ENCODE measurements at regions not wholly inside any gene's neighbourhood (a gene's known extent, or its start where the extent isn't known, plus 50 kb on each side); places are given as distances from the start of the nearest gene placed in this dataset.

DNA sequence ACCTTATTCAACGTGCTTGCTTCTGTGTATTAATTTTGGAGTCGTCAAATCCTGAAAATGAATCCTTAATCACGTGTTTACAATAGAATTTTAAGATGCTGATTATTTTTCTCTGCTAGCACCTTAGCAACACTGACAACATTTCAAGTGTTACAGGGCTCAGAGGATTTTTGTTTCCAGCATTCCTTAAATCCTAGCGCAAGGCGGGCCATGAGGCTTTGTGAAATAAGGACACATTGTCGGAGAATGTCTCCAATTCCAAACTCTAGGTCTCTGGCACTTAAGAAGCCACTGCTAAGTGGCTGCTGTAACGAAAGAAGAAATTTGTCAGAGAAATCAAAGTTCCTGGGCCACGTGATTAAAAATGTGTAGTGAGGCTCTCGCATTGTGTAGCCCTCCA, 390.9 kb upstream of the CELF2 start:
- Mint-ChIP-seq H3K4me1 (no peaks in the 10 kb centered on the region), H3K9me3 (no peaks in the 10 kb centered on the region), H3K27ac (no peak overlapping the region), H3K36me3 (ENCODE audit: low read depth) (no peaks in the 10 kb centered on the region), H3K27me3 (peaks cover 1% of the 10 kb centered on the region), H3K4me3 (no peak overlapping the region)
- DNase-seq = no peak
- intact Hi-C loops (cut with micrococcal nuclease) = no loop called here

DNA sequence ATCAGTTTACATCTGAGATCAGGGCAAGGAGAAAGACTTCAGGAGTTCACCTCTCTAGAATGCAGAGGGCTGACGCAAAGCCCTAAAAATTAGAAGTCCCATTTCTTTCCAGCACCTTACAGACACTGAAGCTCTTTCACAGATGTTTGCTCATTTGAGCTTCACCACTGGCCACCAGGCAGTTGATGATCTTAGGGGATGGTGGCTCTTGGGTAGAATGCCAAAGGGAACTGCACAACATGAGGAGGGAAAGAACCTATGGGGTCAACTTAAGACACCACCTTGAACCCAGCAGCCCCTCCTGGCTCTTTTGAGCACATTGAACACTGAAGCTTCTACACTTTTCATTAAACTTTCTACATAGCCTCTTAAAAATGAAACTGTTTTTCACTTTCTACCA, 390.3 kb upstream of the CELF2 start:
- H3K4me3 Mint-ChIP-seq = no peak overlapping the region
- H3K27ac Mint-ChIP-seq = no peak overlapping the region
- intact Hi-C loops (cut with micrococcal nuclease) = no loop called here
- DNase-seq = no peak
- H3K4me1 Mint-ChIP-seq = no peaks in the 10 kb centered on the region
- no peaks in the 10 kb centered on the region for H3K9me3 Mint-ChIP-seq
- H3K36me3 Mint-ChIP-seq (ENCODE audit: low read depth) = no peaks in the 10 kb centered on the region
- peaks cover 1% of the 10 kb centered on the region for H3K27me3 Mint-ChIP-seq

DNA sequence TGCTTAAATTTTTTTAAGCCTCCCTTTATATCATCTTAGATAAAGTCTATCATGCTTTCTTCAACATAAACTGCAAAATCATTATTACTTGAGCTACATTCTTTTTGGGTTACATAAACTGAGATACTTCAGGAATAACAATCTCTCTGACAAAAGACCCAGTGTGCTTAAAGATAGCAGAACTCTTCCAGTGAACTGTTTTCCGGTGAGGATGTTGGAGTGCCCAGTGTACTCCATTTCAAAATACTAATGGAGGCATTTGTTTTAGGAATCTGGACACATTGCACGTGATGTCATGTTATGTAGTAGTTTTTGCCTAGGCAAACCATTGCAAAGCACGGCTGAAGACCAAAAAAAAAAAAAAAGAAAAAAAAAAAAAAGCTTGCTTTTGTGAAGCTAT, 388.2 kb upstream of the CELF2 start:
- Mint-ChIP-seq H3K9me3 (no peaks in the 10 kb centered on the region), H3K4me3 (no peak overlapping the region), H3K36me3 (ENCODE audit: low read depth) (no peaks in the 10 kb centered on the region), H3K27me3 (peaks cover 3% of the 10 kb centered on the region), H3K4me1 (no peaks in the 10 kb centered on the region), H3K27ac (no peak overlapping the region)
- DNase-seq = no peak
- intact Hi-C loops (cut with micrococcal nuclease) = no loop called here

DNA sequence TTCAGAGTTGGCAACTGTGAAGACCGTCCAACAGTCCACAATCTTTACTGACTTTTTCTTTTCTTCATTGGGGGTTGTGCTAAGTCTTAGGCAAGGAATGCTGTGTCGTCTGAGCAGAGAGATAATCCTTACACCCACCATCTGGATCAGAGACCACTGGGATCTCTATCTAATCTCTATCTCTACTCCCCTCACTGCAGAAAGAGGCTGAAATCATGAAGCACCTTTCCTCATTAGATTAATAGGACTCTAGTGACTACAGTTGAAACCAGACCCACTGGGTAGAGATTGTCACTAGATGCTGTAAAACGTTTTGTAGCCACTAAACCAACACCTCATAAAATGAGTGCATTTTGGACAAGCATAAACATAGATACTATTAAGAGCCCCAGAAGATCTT, 387.4 kb upstream of the CELF2 start:
- no peaks in the 10 kb centered on the region for H3K36me3 Mint-ChIP-seq (ENCODE audit: low read depth)
- H3K9me3 Mint-ChIP-seq = no peaks in the 10 kb centered on the region
- H3K27ac Mint-ChIP-seq = no peak overlapping the region
- H3K4me1 Mint-ChIP-seq = no peaks in the 10 kb centered on the region
- intact Hi-C loops (cut with micrococcal nuclease) = no loop called here
- DNase-seq = no peak
- H3K4me3 Mint-ChIP-seq = no peak overlapping the region
- peaks cover 3% of the 10 kb centered on the region for H3K27me3 Mint-ChIP-seq

DNA sequence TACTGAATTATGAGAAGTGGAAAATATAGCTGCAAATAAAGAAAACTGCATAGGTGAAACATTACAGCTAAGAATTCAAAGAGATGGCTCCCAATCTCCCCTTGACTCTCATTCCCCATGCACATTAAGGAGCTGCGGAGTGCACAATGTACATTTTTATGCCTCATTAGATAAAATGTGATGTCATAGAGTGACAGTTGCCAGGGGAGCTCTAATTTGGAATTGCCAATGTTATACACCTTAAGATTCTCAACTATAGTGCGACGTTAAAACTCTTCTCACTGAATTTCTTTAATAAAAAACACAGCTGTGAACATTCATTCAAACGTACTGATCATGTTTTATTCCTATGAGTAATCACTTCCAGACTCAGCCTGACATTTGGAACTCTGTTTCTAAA, 386.9 kb upstream of the CELF2 start:
- Mint-ChIP-seq H3K9me3 (no peaks in the 10 kb centered on the region), H3K36me3 (ENCODE audit: low read depth) (no peaks in the 10 kb centered on the region)
- intact Hi-C loops (cut with micrococcal nuclease) = no loop called here

DNA sequence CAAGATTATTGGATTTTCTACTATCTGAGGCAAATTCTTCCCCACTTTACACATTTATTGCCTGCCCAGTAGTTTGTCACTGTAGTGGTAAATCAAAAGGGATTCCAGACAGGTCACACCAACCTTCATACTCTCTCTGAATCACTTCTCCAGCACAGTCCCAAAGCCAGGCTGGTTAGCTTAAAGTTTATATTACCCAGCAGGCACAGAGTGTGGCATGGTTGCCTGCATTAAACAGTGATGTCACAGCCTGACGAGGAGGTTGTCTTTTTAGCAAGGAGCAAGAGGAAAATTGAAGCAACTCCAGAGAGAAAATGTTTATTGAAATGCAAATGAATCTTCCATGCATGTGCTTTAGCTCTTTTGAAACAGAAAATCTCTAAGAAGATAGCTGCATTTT, 375.5 kb upstream of the CELF2 start:
- intact Hi-C loops (cut with micrococcal nuclease) = no loop called here
- Mint-ChIP-seq H3K4me3 (no peak overlapping the region), H3K36me3 (ENCODE audit: low read depth) (no peaks in the 10 kb centered on the region), H3K27me3 (peaks cover 2% of the 10 kb centered on the region), H3K27ac (no peak overlapping the region), H3K9me3 (no peaks in the 10 kb centered on the region), H3K4me1 (no peaks in the 10 kb centered on the region)
- no peak for DNase-seq

More for the DNA sequence above, 386.9 kb upstream of the CELF2 start:
- Mint-ChIP-seq H3K27ac (no peak overlapping the region), H3K27me3 (peaks cover 4% of the 10 kb centered on the region), H3K4me1 (no peaks in the 10 kb centered on the region), H3K4me3 (no peak overlapping the region)
- DNase-seq = no peak

DNA sequence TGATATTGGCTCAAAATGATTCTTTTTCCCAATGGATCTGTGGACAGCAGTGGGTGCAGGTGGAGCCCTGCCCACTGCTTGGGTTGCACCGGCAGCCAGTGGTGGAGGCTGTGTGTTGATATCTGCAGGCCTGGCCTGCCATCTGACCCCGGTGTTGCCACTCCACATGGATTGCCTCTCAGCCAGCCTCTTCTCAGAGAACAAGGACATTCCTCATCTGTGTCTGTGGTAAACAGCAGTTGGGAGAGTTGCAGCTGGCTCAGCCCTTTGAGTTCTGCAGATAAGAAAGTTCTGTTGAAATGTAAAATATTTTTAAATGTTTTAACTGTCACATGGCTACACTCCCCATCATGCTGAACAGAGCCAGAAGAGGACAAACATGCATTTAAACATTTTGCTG, 374.9 kb upstream of the CELF2 start:
- DNase-seq = no peak
- intact Hi-C loops (cut with micrococcal nuclease) = no loop called here
- Mint-ChIP-seq H3K4me3 (no peak overlapping the region), H3K4me1 (no peaks in the 10 kb centered on the region), H3K27me3 (peaks cover 2% of the 10 kb centered on the region), H3K36me3 (ENCODE audit: low read depth) (no peaks in the 10 kb centered on the region), H3K27ac (no peak overlapping the region), H3K9me3 (no peaks in the 10 kb centered on the region)

DNA sequence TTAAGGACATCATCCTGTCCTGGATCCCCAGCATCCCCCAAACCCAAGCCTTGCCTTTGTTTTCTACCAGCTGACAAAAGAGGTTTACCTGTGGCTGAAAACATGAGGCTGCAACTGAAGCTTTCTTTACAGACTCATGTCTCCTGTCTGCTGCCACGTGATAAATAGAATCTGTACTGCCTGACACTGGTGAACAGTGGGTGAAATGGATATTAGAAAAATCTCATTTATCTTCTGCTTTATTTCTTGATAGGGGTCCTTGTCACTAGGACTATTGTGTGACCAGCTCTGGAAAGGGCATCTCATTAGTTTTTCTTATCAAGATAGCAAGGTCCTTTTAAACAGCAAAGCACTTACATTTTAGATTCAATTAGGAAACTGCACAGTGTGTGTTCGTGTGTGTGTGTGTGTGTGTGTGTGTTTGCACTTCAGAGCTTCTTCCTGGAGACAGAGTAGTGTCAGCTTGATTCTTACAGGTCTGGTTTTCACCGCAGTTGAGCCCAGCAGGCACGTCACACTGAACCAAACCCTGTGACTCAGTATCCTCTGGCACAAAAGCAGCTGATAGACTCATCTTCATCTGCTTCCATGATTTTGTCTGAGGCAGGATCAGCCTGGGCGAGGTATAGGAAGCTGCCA, 373.5 kb upstream of the CELF2 start:
- H3K36me3 Mint-ChIP-seq (ENCODE audit: low read depth) = no peaks in the 10 kb centered on the region
- H3K9me3 Mint-ChIP-seq = no peaks in the 10 kb centered on the region
- H3K27ac Mint-ChIP-seq = no peak overlapping the region
- H3K4me1 Mint-ChIP-seq = no peaks in the 10 kb centered on the region
- no peak for DNase-seq
- peaks cover 2% of the 10 kb centered on the region for H3K27me3 Mint-ChIP-seq
- intact Hi-C loops (cut with micrococcal nuclease) = no loop called here
- no peak overlapping the region for H3K4me3 Mint-ChIP-seq

DNA sequence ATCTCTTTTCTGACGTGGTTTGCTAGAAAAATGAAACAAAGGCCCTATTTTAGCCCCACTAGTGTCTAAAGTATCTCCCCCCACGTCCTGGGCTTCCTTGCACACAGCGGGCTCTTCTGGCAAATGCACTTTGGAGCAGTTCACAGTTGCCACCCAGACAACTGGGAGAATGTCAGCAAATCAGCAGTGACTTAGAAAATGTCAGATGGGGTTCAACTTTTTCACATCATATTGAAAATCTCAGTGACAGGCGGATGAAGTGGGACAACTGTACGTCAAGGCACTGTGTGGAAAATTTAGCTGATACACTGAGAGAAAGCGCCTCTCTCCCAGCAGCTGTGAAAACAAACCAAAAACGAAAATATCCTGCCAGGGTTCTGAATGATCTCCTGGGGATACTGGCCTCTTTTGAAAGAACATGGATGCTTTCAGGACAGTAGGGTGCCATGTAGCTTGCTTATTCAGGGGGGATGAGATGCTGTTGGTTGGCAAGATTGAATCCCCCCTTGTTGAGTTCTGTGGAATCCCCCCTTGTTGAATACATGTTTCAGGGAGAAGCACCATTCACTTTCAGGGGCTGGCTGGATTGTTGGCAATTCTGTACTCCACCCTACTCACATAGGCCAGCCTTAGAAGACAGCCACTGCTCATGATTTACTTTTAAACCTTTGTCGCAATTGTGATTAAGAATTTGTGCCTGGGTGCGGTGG, 372.8 kb upstream of the CELF2 start:
- no peaks in the 10 kb centered on the region for H3K9me3 Mint-ChIP-seq
- no peak for DNase-seq
- H3K27me3 Mint-ChIP-seq = peaks cover 2% of the 10 kb centered on the region
- H3K4me3 Mint-ChIP-seq = no peak overlapping the region
- intact Hi-C loops (cut with micrococcal nuclease) = no loop called here
- no peaks in the 10 kb centered on the region for H3K36me3 Mint-ChIP-seq (ENCODE audit: low read depth)
- no peaks in the 10 kb centered on the region for H3K4me1 Mint-ChIP-seq
- H3K27ac Mint-ChIP-seq = no peak overlapping the region

DNA sequence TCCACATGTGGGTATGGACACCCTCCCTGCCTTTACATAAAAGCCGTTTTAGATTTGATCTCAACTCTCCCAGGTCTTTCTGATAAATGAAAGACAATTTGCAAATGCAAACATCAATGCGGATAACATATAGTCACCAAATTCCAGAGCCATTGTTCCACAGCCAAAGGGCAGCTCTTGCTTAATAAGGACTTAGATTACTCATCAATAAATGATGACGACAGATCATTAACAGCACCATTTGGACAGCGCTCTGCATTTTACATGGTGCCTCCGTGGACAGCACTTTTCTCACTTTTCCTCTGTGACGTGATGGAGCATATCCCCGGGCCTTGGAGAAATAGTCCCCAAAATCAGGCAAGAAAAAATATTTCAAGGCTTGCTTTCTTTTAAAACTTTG, 370.3 kb upstream of the CELF2 start:
- intact Hi-C loops (cut with micrococcal nuclease) = no loop called here
- no peaks in the 10 kb centered on the region for H3K4me1 Mint-ChIP-seq
- no peaks in the 10 kb centered on the region for H3K36me3 Mint-ChIP-seq (ENCODE audit: low read depth)
- no peaks in the 10 kb centered on the region for H3K27me3 Mint-ChIP-seq
- DNase-seq = no peak
- peaks cover 4% of the 10 kb centered on the region for H3K9me3 Mint-ChIP-seq
- H3K27ac Mint-ChIP-seq = no peak overlapping the region
- H3K4me3 Mint-ChIP-seq = no peak overlapping the region

DNA sequence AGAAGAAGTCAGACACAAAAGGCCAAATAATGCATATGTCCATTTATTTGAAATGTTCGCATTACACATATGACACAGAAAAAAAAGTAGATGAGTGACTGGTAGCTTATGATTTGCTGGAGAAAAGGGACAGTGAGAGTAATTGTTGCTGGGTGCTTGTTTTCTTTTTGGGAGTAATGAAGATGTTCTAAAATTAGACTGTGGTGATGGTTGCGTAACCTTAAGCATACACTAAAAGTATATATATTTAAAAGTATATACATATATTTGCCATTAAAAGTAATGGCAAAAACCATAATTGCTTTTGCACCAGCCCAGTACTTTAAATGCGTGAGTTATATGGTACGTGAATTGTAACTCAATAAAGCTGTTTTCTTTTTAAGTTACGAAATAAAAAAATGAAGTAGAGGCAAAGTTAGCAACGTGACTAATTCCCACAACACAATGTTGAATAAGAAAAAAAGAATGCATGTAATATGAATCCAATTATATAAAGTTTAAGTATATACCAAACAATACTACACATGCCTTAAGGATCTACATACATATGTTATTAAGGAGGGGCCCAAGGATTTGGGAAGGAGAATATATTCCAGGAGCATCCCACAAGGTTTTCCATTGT, 360.4 kb upstream of the CELF2 start:
- no peak overlapping the region for H3K27ac Mint-ChIP-seq
- no peaks in the 10 kb centered on the region for H3K9me3 Mint-ChIP-seq
- H3K27me3 Mint-ChIP-seq = no peaks in the 10 kb centered on the region
- H3K36me3 Mint-ChIP-seq (ENCODE audit: low read depth) = no peaks in the 10 kb centered on the region
- no peak overlapping the region for H3K4me3 Mint-ChIP-seq
- DNase-seq = no peak
- intact Hi-C loops (cut with micrococcal nuclease) = no loop called here
- no peaks in the 10 kb centered on the region for H3K4me1 Mint-ChIP-seq

DNA sequence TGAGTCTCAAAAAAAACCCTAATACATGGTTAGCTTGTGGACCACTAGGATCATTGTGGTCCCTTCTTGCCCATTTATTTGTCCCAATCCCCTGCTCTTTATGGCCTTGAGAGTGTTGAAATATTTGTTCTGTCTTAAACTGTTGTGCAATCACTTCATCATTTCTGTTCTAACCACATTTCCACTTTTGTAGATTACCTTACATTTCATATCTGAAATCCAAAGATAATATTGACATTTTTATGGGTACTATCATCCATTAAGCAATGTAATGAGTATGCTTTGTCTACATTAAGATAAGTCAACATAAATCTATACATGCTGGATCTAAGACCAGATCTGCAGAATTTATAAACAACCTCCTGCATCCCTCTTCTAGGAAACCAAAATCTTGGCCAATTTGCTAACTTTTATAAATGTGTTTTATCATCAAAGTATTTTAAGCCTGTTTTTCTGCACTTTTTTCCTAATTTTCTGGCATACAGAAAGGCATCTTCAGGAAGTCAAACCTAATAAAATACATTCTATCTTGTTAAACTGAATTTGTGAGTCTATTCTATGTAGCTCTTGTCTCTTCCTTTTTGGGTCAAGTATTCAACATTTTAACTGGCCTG, 359.4 kb upstream of the CELF2 start:
- no peak overlapping the region for H3K4me3 Mint-ChIP-seq
- H3K4me1 Mint-ChIP-seq = no peaks in the 10 kb centered on the region
- H3K36me3 Mint-ChIP-seq (ENCODE audit: low read depth) = no peaks in the 10 kb centered on the region
- no peak overlapping the region for H3K27ac Mint-ChIP-seq
- H3K9me3 Mint-ChIP-seq = no peaks in the 10 kb centered on the region
- intact Hi-C loops (cut with micrococcal nuclease) = no loop called here
- no peaks in the 10 kb centered on the region for H3K27me3 Mint-ChIP-seq
- DNase-seq = no peak

DNA sequence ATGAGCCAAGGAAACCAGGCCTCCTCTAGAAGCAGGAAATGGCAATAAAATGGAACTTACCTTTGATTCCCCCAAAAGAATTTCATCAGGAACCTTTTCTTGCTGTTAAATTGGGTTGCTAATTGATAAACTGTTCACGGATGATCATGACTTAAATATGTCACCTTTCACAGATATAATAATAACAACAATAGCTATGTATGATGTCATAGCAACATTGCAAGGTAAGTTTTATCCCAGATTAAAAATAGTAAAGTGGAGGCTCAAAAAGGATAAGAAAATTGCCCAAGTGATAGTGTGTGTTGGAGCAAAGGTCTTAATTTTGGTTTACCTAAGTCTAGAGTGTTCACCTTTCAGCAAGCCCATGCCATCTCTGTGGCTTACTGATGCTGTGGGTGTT, 357.6 kb upstream of the CELF2 start:
- Mint-ChIP-seq H3K4me1 (no peaks in the 10 kb centered on the region), H3K9me3 (no peaks in the 10 kb centered on the region), H3K36me3 (ENCODE audit: low read depth) (no peaks in the 10 kb centered on the region), H3K4me3 (no peak overlapping the region), H3K27me3 (peaks cover 2% of the 10 kb centered on the region), H3K27ac (no peak overlapping the region)
- intact Hi-C loops (cut with micrococcal nuclease) = no loop called here
- no peak for DNase-seq

DNA sequence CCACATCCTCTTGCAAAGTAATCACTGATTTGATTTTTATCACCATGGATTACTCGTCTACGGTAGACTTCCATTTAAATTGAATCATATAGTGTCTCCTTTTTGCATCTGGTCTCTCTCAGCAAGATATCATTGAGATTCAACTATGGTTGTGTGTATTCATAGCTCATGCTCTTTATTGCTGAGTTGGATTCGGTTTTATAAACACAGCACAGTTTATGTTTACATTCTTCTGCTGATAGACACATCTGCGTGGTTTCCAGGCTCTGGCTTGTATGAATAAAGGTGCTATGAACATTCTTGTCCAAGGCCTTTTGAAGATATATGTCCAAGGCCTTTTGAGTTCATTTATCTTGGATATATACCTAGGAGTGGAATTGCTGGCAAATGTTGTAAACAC, 356.5 kb upstream of the CELF2 start:
- H3K4me3 Mint-ChIP-seq = no peak overlapping the region
- H3K4me1 Mint-ChIP-seq = no peaks in the 10 kb centered on the region
- H3K36me3 Mint-ChIP-seq (ENCODE audit: low read depth) = no peaks in the 10 kb centered on the region
- no peak for DNase-seq
- no peaks in the 10 kb centered on the region for H3K9me3 Mint-ChIP-seq
- H3K27me3 Mint-ChIP-seq = peaks cover 2% of the 10 kb centered on the region
- no peak overlapping the region for H3K27ac Mint-ChIP-seq
- intact Hi-C loops (cut with micrococcal nuclease) = no loop called here

Data from activated CD4-positive, alpha-beta T cell treated with anti-CD3 and anti-CD28 coated beads, Interleukin-2, amount 10 ng/mL, durations not matched to agents 24 days and 14 days (primary cell).